ENCODE measurements at regions not wholly inside any gene's neighbourhood (a gene's known extent, or its start where the extent isn't known, plus 50 kb on each side); places are given as distances from the start of the nearest gene placed in this dataset.

GRCh38 chr2:175688243-175688642 lies 313.8 kb downstream of the LNPK start:
- TF ChIP-seq CTCF (IDR thresholded peaks at IDR 0.05) (no peak), POLR2A (IDR thresholded peaks at IDR 0.05) (no peak), POLR2AphosphoS5 (IDR thresholded peaks at IDR 0.05) (no peak)
